CD14-positive monocyte (primary cell): ENCODE measurements at regions not wholly inside any gene's neighbourhood (a gene's known extent, or its start where the extent isn't known, plus 50 kb on each side); places are given as distances from the start of the nearest gene placed in this dataset.
A peak's percentile ranks its signal among the peaks of the same experiment; 100 is the strongest.

Source experiments
- DNase-seq, 3 donors: peaks; one replicate each; pipeline ENCODE4 v3.0.0-alpha.2; 2011 to 2022
- H2AFZ ChIP-seq: 2 replicates; pipeline ENCODE4 v1.6.0; 2012; ENCODE audit warnings: mild to moderate bottlenecking, low read depth, low read length, inconsistent platforms; ENCODE audit not compliant: insufficient read depth, poor library complexity, severe bottlenecking
- H3K27ac ChIP-seq, 2 donors: 1 replicate in 1 of 2; 2 replicates in 1 of 2; pipeline ENCODE4 v1.5.1; 2012 to 2013; ENCODE audit warnings: low read length in 2 of 2, control low read depth in 1 of 2, inconsistent platforms in 1 of 2, low read depth in 1 of 2, mild to moderate bottlenecking in 1 of 2
- H3K27me3 ChIP-seq, 2 donors: one replicate each; pipeline versions ENCODE4 v1.6.0 to v1.6.1; 2011 to 2013; ENCODE audit warnings: low read length in 2 of 2; ENCODE audit not compliant: control insufficient read depth in 2 of 2, insufficient read depth in 2 of 2
- H3K36me3 ChIP-seq, 2 donors: replicated peaks in 1 of 2; 1 replicate in 1 of 2; 2 replicates in 1 of 2; pipeline versions ENCODE4 v1.5.1 to v1.6.1; 2012 to 2013; ENCODE audit warnings: low read length in 2 of 2, control low read depth in 1 of 2, inconsistent platforms in 1 of 2, mild to moderate bottlenecking in 1 of 2; ENCODE audit not compliant: insufficient read depth in 2 of 2, control insufficient read depth in 1 of 2
- H3K4me1 ChIP-seq, 2 donors: 1 replicate in 1 of 2; 2 replicates in 1 of 2; pipeline versions ENCODE4 v1.5.1 to v1.6.1; 2012 to 2013; ENCODE audit warnings: low read length in 2 of 2, control low read depth in 1 of 2, inconsistent platforms in 1 of 2, mild to moderate bottlenecking in 1 of 2, moderate library complexity in 1 of 2; ENCODE audit not compliant: insufficient read depth in 2 of 2, control insufficient read depth in 1 of 2
- H3K4me2 ChIP-seq: replicated peaks from 2 replicates; pipeline ENCODE3; 2012; ENCODE audit warnings: low read length, moderate library complexity, mild to moderate bottlenecking; ENCODE audit not compliant: poor library complexity, severe bottlenecking; ENCODE audit errors: extremely low read depth
- H3K4me3 ChIP-seq, 3 experiments: fragments of 200-600 bp in 1 of 3; sonication (generic) in 1 of 3; replicated peaks in 1 of 3; 1 replicate in 2 of 3; 2 replicates in 1 of 3; pipeline ENCODE4 v1.5.1; 2011 to 2013; ENCODE audit warnings: low read length in 3 of 3, mild to moderate bottlenecking in 3 of 3, control low read depth in 2 of 3, low read depth in 2 of 3, inconsistent platforms in 1 of 3, moderate library complexity in 1 of 3
- H3K79me2 ChIP-seq: 2 replicates; pipeline ENCODE4 v1.6.0; 2012; ENCODE audit warnings: mild to moderate bottlenecking, control low read depth, inconsistent platforms, low read length, moderate library complexity; ENCODE audit not compliant: insufficient read depth
- H3K9ac ChIP-seq: 2 replicates; pipeline ENCODE4 v1.6.0; 2017; ENCODE audit warnings: low read length, mild to moderate bottlenecking; ENCODE audit not compliant: insufficient read depth, poor library complexity, severe bottlenecking
- H3K9me3 ChIP-seq, 2 donors: replicated peaks in 1 of 2; 1 replicate in 1 of 2; 2 replicates in 1 of 2; pipeline versions ENCODE4 v1.5.1 to v1.6.1; 2012 to 2013; ENCODE audit warnings: low read length in 2 of 2, control low read depth in 1 of 2; ENCODE audit not compliant: control insufficient read depth in 1 of 2, insufficient read depth in 1 of 2
- H4K20me1 ChIP-seq: 2 replicates; pipeline ENCODE4 v1.6.0; 2012; ENCODE audit warnings: mild to moderate bottlenecking, low read length, control low read depth, moderate library complexity; ENCODE audit not compliant: insufficient read depth
- H3K27ac Mint-ChIP-seq, 7 donors: one replicate each; pipeline ENCODE4 v1.8.0; 2020; ENCODE audit warnings: mild to moderate bottlenecking in 7 of 7, mixed read lengths in 7 of 7, moderate library complexity in 6 of 7, inconsistent platforms in 2 of 7
- H3K27me3 Mint-ChIP-seq, 3 donors: one replicate each; pipeline ENCODE4 v1.8.0; 2021 to 2022; ENCODE audit warnings: low read depth in 3 of 3, mild to moderate bottlenecking in 3 of 3, mixed read lengths in 3 of 3, moderate library complexity in 3 of 3, inconsistent platforms in 1 of 3
- H3K36me3 Mint-ChIP-seq, 2 donors: one replicate each; pipeline ENCODE4 v1.8.0; 2020; ENCODE audit warnings: mixed read lengths in 2 of 2, inconsistent platforms in 1 of 2, mild to moderate bottlenecking in 1 of 2
- H3K4me1 Mint-ChIP-seq: one replicate; pipeline ENCODE4 v1.8.0; 2020; ENCODE audit warnings: mild to moderate bottlenecking, mixed read lengths
- H3K4me3 Mint-ChIP-seq, 2 donors: one replicate each; pipeline ENCODE4 v1.8.0; 2020; ENCODE audit warnings: mild to moderate bottlenecking in 2 of 2, mixed read lengths in 2 of 2, moderate library complexity in 1 of 2
- H3K9me3 Mint-ChIP-seq, 7 donors: one replicate each; pipeline ENCODE4 v1.8.0; 2020 to 2022; ENCODE audit warnings: mixed read lengths in 7 of 7, mild to moderate bottlenecking in 6 of 7, moderate library complexity in 6 of 7, inconsistent platforms in 2 of 7
- CTCF ChIP-seq: fragments of 200-600 bp; IDR thresholded peaks from one replicate; pipeline ENCODE4 v1.8.0; 2022; ENCODE audit warnings: antibody characterized with exemption, mild to moderate bottlenecking
- WGBS: methylation state at CpG from one replicate; pipeline ENCODE4 v1.1.5; 2013; ENCODE audit warnings: missing lambda C conversion rate; ENCODE audit not compliant: insufficient coverage; 5-methylcytosine and 5-hydroxymethylcytosine counted together
- intact Hi-C, 2 donors: fragments of 100-400 bp; cut with micrococcal nuclease; formaldehyde crosslinking; loops; one replicate each; pipeline versions ENCODE4 v1.15.0 to v1.15.1; 2023

GRCh38 chr14:36245223-36245622, 68.7 kb upstream of the PTCSC3 start:
- H3K27me3 ChIP-seq = no peaks in the 10 kb centered on the region
- Mint-ChIP-seq H3K9me3 (peaks cover 0 to 7% (median 3%) of the 10 kb centered on the region in 7 donors), H3K36me3 (no peaks in the 10 kb centered on the region), H3K4me1 (no peaks in the 10 kb centered on the region), H3K27ac (no peak overlapping the region), H3K4me3 (no peak overlapping the region), H3K27me3 (peaks cover 9 to 13% (median 11%) of the 10 kb centered on the region in 3 donors)
- no peak overlapping the region for H3K4me3 ChIP-seq
- no peak for TF ChIP-seq CTCF
- no peak overlapping the region for H3K9ac ChIP-seq
- no peak for DNase-seq
- H4K20me1 ChIP-seq = no peaks in the 10 kb centered on the region
- H2AFZ ChIP-seq = no peak overlapping the region
- H3K4me1 ChIP-seq = no peaks in the 10 kb centered on the region
- no peak overlapping the region for H3K4me2 ChIP-seq
- no peaks in the 10 kb centered on the region for H3K9me3 ChIP-seq
- no peaks in the 10 kb centered on the region for H3K79me2 ChIP-seq
- intact Hi-C loops = no loop called here
- H3K36me3 ChIP-seq = no peaks in the 10 kb centered on the region
- no peak overlapping the region for H3K27ac ChIP-seq
- 67% methylated on average over 1 of the region's 3 CpGs for WGBS

- no peaks in the 10 kb centered on the region for H3K4me1 ChIP-seq
- TF ChIP-seq CTCF = no peak
- peak overlapping the region in 1 of 2 donors; percentile 27 for H3K4me3 Mint-ChIP-seq
- H3K79me2 ChIP-seq = no peaks in the 10 kb centered on the region
- intact Hi-C loops = no loop called here
- H3K36me3 Mint-ChIP-seq = no peaks in the 10 kb centered on the region
- H3K27me3 ChIP-seq = peaks cover 2% of the 10 kb centered on the region in 2 donors
- H4K20me1 ChIP-seq = no peaks in the 10 kb centered on the region
- no peak overlapping the region for H3K9ac ChIP-seq
- no peak overlapping the region for H2AFZ ChIP-seq
- no peak overlapping the region for H3K27ac ChIP-seq
- no peaks in the 10 kb centered on the region for H3K9me3 ChIP-seq
- no peaks in the 10 kb centered on the region for H3K36me3 ChIP-seq
- peaks cover 2% of the 10 kb centered on the region for H3K4me1 Mint-ChIP-seq
- no peak overlapping the region for H3K4me3 ChIP-seq
- no peak for DNase-seq
- WGBS = 92% methylated on average over 1 of the region's 1 CpG
- peaks cover 0 to 3% (median 0%) of the 10 kb centered on the region in 7 donors for H3K9me3 Mint-ChIP-seq
- no peak overlapping the region for H3K27ac Mint-ChIP-seq
- H3K27me3 Mint-ChIP-seq = peaks cover 9 to 11% (median 9%) of the 10 kb centered on the region in 3 donors
- H3K4me2 ChIP-seq = no peak overlapping the region
These were observed 66.7 kb upstream of the PTCSC3 start for GRCh38 chr14:36243183-36243582.
